K562 (cell line): ENCODE measurements at regions not wholly inside any gene's neighbourhood (a gene's known extent, or its start where the extent isn't known, plus 50 kb on each side); places are given as distances from the start of the nearest gene placed in this dataset.

Experiments used
- ATAC-seq: fragments of 200-7000 bp; cut with Tn5 transposase; 3 replicates; pipeline ENCODE4 v1.9.1; 2020; ENCODE audit warnings: moderate library complexity
- BruUV-seq: library from RNA; stranded (reverse); fragments of 400-500 nt; replicated peaks from 2 replicates; lab custom pipeline; 2021; lab: Mats Ljungman, UMichigan
- CTCF ChIA-PET: fragments of 300-600 bp; formaldehyde crosslinking; extraction: SDS; loops from one replicate; lab custom pipeline; 2021; ENCODE audit warnings: low intra/inter-chr PET ratio; lab: Yijun Ruan, JAX
- POLR2A ChIA-PET: fragments of 300-600, 350-650 bp; sonication (Branson Sonifier 250); formaldehyde crosslinking; extraction: SDS; loops from one replicate; lab custom pipeline; 2021; ENCODE audit warnings: antibody characterized with exemption, inconsistent platforms; lab: Yijun Ruan, JAX
- DNase-seq, 4 experiments: peaks; one replicate each; pipeline versions ENCODE4 v3.0.0 to v3.0.0-alpha.2; 2011 to 2018; ENCODE audit warnings: low spot score in 3 of 4, mixed read lengths in 3 of 4; ENCODE audit errors: extremely low read depth in 1 of 4
- FAIRE-seq: peaks from 2 replicates; lab custom pipeline; 2011; peaks lifted over from hg19 to GRCh38; lab: Jason Lieb, UNC
- H2AFZ ChIP-seq: 2 replicates; pipeline ENCODE4 v1.6.0; 2011; ENCODE audit warnings: low read depth, low read length, control low read depth, inconsistent platforms
- H3K27ac ChIP-seq: fragments of 200-600 bp; 3 replicates; pipeline ENCODE4 v1.8.0; 2011; ENCODE audit warnings: low read depth, mild to moderate bottlenecking, control low read depth, inconsistent platforms, low read length, moderate library complexity, mixed read lengths; ENCODE audit errors: extremely low read depth
- H3K27me3 ChIP-seq, 2 experiments: fragments of 300-600 bp in 1 of 2; 2 replicates in 1 of 2; 3 replicates in 1 of 2; pipeline versions ENCODE4 v1.6.0 to v1.8.0; 2011; ENCODE audit warnings: inconsistent platforms in 2 of 2, low read length in 2 of 2, mild to moderate bottlenecking in 1 of 2, mixed read lengths in 1 of 2, moderate library complexity in 1 of 2; ENCODE audit not compliant: control insufficient read depth in 2 of 2, insufficient read depth in 2 of 2
- H3K36me3 ChIP-seq: fragments of 300-600 bp; 3 replicates; pipeline ENCODE4 v1.8.0; 2011; ENCODE audit warnings: mild to moderate bottlenecking, low read length, inconsistent platforms; ENCODE audit not compliant: control insufficient read depth, insufficient read depth
- H3K4me1 ChIP-seq, 2 experiments: fragments of 200-600 bp in 1 of 2; replicated peaks in 1 of 2; 2 replicates in 1 of 2; 3 replicates in 1 of 2; pipeline versions ENCODE4 v1.5.1 to v1.8.0; 2011; ENCODE audit warnings: inconsistent platforms in 2 of 2, low read length in 2 of 2, mild to moderate bottlenecking in 1 of 2, mixed read lengths in 1 of 2, moderate library complexity in 1 of 2; ENCODE audit not compliant: control insufficient read depth in 2 of 2, insufficient read depth in 2 of 2
- H3K4me2 ChIP-seq: 2 replicates; pipeline ENCODE4 v1.6.1; 2011; ENCODE audit warnings: low read length, control low read depth, inconsistent platforms, mixed read lengths; ENCODE audit not compliant: insufficient read depth
- H3K4me3 ChIP-seq: fragments of 200-600 bp; sonication (generic), shearing (Covaris generic); 2 replicates; pipeline ENCODE4 v1.5.1; 2016; ENCODE audit warnings: control low read depth, inconsistent platforms
- H3K79me2 ChIP-seq: fragments of 200-600 bp; 3 replicates; pipeline ENCODE4 v1.8.0; 2011; ENCODE audit warnings: low read length, inconsistent platforms; ENCODE audit not compliant: control insufficient read depth, insufficient read depth
- H3K9ac ChIP-seq, 2 experiments: 2 replicates each; pipeline versions ENCODE4 v1.6.0 to v1.6.1; 2011; ENCODE audit warnings: low read depth in 2 of 2, low read length in 2 of 2, control low read depth in 1 of 2, inconsistent platforms in 1 of 2, mild to moderate bottlenecking in 1 of 2, mixed read lengths in 1 of 2; ENCODE audit not compliant: insufficient read depth in 1 of 2
- H3K9me1 ChIP-seq: one replicate; pipeline ENCODE4 v1.6.0; 2011; ENCODE audit warnings: inconsistent platforms, mild to moderate bottlenecking, low read length, moderate library complexity; ENCODE audit not compliant: control insufficient read depth, insufficient read depth
- H3K9me3 ChIP-seq: replicated peaks from 2 replicates; pipeline ENCODE4 v1.5.1; 2011; ENCODE audit warnings: low read depth, low read length, inconsistent platforms; ENCODE audit not compliant: control insufficient read depth, insufficient read depth
- H4K20me1 ChIP-seq: replicated peaks from 2 replicates; pipeline ENCODE4 v1.6.1; 2011; ENCODE audit warnings: low read length, inconsistent platforms, mixed read lengths; ENCODE audit not compliant: control insufficient read depth, insufficient read depth
- ARNT ChIP-seq, 2 experiments: fragments of 450-650 bp; IDR thresholded peaks; 2 replicates each; pipeline ENCODE4 v1.6.1; 2016; ENCODE audit warnings: mild to moderate bottlenecking in 1 of 2
- C11orf30 ChIP-seq: fragments of 450-650 bp; IDR thresholded peaks from 2 replicates; pipeline ENCODE4 v1.6.1; 2016; ENCODE audit warnings: low read depth, mild to moderate bottlenecking
- DMBX1 ChIP-seq: fragments of 250-450 bp; sonication (Bioruptor Pico); IDR thresholded peaks from 2 replicates; pipeline ENCODE4 v1.8.0; 2022; ENCODE audit warnings: inconsistent platforms, mild to moderate bottlenecking, moderate library complexity, borderline replicate concordance
- KDM2B ChIP-seq: fragments of 250-450 bp; sonication (Bioruptor Pico); IDR thresholded peaks from 2 replicates; pipeline ENCODE4 v1.8.0; 2021; ENCODE audit warnings: mild to moderate bottlenecking, moderate library complexity
- MAFG ChIP-seq: fragments of 450-650 bp; conservative IDR thresholded peaks from 2 replicates; pipeline ENCODE4 v1.6.1; 2016; ENCODE audit warnings: missing genetic modification characterization, missing compliant biosample characterization
- MAFK ChIP-seq: IDR thresholded peaks from 2 replicates; pipeline ENCODE4 v1.6.1; 2011; ENCODE audit warnings: low read length, improper control_type of control experiment
- NFE2 ChIP-seq: IDR thresholded peaks from 2 replicates; pipeline ENCODE4 v1.6.1; 2014; ENCODE audit warnings: antibody characterized with exemption, low read depth
- POLR2AphosphoS5 ChIP-seq: IDR thresholded peaks from 2 replicates; pipeline ENCODE4 v1.6.1; 2011; ENCODE audit warnings: mild to moderate bottlenecking, low read depth, low read length, moderate library complexity; ENCODE audit not compliant: control insufficient read depth, insufficient read depth
- SAFB2 ChIP-seq: fragments of 200-400 bp; formaldehyde crosslinking; IDR thresholded peaks from 2 replicates; pipeline ENCODE4 v1.6.1; 2018; ENCODE audit warnings: borderline replicate concordance, low read length, low read depth, moderate library complexity; ENCODE audit not compliant: severe bottlenecking
- SFPQ ChIP-seq: fragments of 200-400 bp; formaldehyde crosslinking; IDR thresholded peaks from 2 replicates; pipeline ENCODE4 v1.6.1; 2017; ENCODE audit warnings: mild to moderate bottlenecking, low read depth, low read length, moderate library complexity
- ZNF316 ChIP-seq: fragments of 450-650 bp; IDR thresholded peaks from 2 replicates; pipeline ENCODE4 v1.6.1; 2016
- ZNF75A ChIP-seq: fragments of 450-650 bp; formaldehyde crosslinking; IDR thresholded peaks from 2 replicates; pipeline ENCODE4 v1.4.0; 2020; ENCODE audit warnings: mild to moderate bottlenecking
- in situ Hi-C: fragments of 300-500 bp; cut with MboI; formaldehyde crosslinking; loops from 4 replicates; pipeline ENCODE4 v1.15.0; 2018; ENCODE audit warnings: inconsistent platforms, mixed read lengths
- intact Hi-C: fragments of 100-400 bp; cut with micrococcal nuclease; formaldehyde crosslinking; loops from 2 replicates; pipeline ENCODE4 v1.14.2; 2022

DNA sequence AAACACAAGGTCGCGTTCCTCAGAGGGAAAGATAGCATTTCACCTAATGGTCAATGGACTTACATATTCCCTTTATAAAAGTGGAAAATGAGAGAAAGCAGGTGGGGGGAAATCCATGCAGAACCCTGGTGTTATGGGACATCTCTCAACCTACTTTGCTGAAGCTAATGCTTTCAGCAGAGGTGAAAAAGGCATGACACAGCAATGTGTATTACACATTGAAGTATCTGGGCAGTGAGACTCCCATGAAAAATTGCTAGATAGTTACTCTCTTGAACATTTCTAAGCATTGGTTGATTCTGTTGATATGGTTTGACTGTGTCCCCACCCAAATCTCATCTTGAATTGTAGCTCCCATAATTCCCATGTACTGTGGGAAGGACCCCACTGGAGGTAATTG is 60.0 kb upstream of the PICALM start (continued):
- TF ChIP-seq MAFK (peak; percentile 46), DMBX1 (CRISPR knock-in tag) (no peak), ZNF75A (CRISPR knock-in tag) (no peak), ZNF316 (peak; percentile 86), MAFG (tag) (peak; percentile 60), NFE2 (peak; percentile 63), SAFB2 (no peak), SFPQ (no peak), POLR2AphosphoS5 (no peak), C11orf30 (peak; percentile 74)
- TF ChIP-seq, all 486 proteins: peak for 6

GRCh38 chr11:86126862-86127261 is 58.0 kb upstream of the PICALM start:
- in situ Hi-C loops = no loop called here
- peak; percentile 35 for ATAC-seq
- no peaks in the 10 kb centered on the region for H4K20me1 ChIP-seq
- no peak for DNase-seq
- H3K4me3 ChIP-seq = no peak overlapping the region
- peaks cover 0 to 26% of the 10 kb centered on the region in 2 experiments; a peak in 3 of 5 replicates for H3K4me1 ChIP-seq
- H3K36me3 ChIP-seq = no peaks in the 10 kb centered on the region
- no peaks in the 10 kb centered on the region for H3K9me3 ChIP-seq
- H3K9me1 ChIP-seq = no peaks in the 10 kb centered on the region
- no peak for FAIRE-seq
- ChIA-PET CTCF (no interaction called here), POLR2A (interaction anchor here (0.8 kb wide), 1 partner anchor 9 kb away, joined by 3 read pairs; no protein-coding TSS in a partner anchor)
- no peaks in the 10 kb centered on the region for H3K79me2 ChIP-seq
- no peak overlapping the region for H3K9ac ChIP-seq
- no peak overlapping the region for H3K27ac ChIP-seq
- no TSS peak for BruUV-seq
- no peak overlapping the region for H3K4me2 ChIP-seq
- intact Hi-C loops = loop anchor here (5.0 kb wide), 1 partner anchor 85 kb away; no protein-coding TSS in a partner anchor
- no peaks in the 10 kb centered on the region for H3K27me3 ChIP-seq
- H2AFZ ChIP-seq = peak overlapping the region; percentile 28; the same call in 1 of the 2 replicates
- no peak for TF ChIP-seq KDM2B
- no peak for TF ChIP-seq ARNT (IDR thresholded peaks at IDR 0.05)
